Endothelial cell of umbilical vein (primary cell): ENCODE measurements at regions not wholly inside any gene's neighbourhood (a gene's known extent, or its start where the extent isn't known, plus 50 kb on each side); places are given as distances from the start of the nearest gene placed in this dataset.

Experiments
- BruUV-seq: library from RNA; stranded (reverse); fragments of 400-500 nt; replicated peaks from 2 replicates; lab custom pipeline; 2021; lab: Mats Ljungman, UMichigan
- CTCF ChIA-PET: fragments of 300-600, 350-600 bp; sonication (Branson Sonifier 250); formaldehyde crosslinking; loops from one replicate; lab custom pipeline; 2021; ENCODE audit warnings: antibody characterized with exemption, inconsistent platforms; lab: Charles Lee
- POLR2A ChIA-PET: fragments of 300-600, 350-600 bp; sonication (Branson Sonifier 250); formaldehyde crosslinking; loops from one replicate; lab custom pipeline; 2021; ENCODE audit warnings: antibody characterized with exemption, inconsistent platforms; lab: Charles Lee
- DNase-seq: peaks from one replicate; pipeline ENCODE4 v3.0.0-alpha.2; 2011; ENCODE audit warnings: low read depth, low spot score
- FAIRE-seq: peaks from 2 replicates; lab custom pipeline; 2011; peaks lifted over from hg19 to GRCh38; lab: Jason Lieb, UNC
- H2AFZ ChIP-seq: 2 replicates; pipeline ENCODE4 v1.6.0; 2012; ENCODE audit warnings: low read depth, low read length, control low read depth, inconsistent platforms
- H3K27ac ChIP-seq: 2 replicates; pipeline ENCODE4 v1.5.1; 2011; ENCODE audit warnings: low read depth, mild to moderate bottlenecking, control low read depth, low read length, moderate library complexity; ENCODE audit not compliant: insufficient read depth
- H3K27me3 ChIP-seq, 2 experiments: 2 replicates each; pipeline versions ENCODE4 v1.6.0 to v1.6.1; 2011; ENCODE audit warnings: low read length in 2 of 2, mixed read lengths in 1 of 2; ENCODE audit not compliant: control insufficient read depth in 2 of 2, insufficient read depth in 2 of 2
- H3K36me3 ChIP-seq, 2 experiments: 2 replicates in 1 of 2; 3 replicates in 1 of 2; pipeline ENCODE4 v1.5.1; 2011; ENCODE audit warnings: low read length in 2 of 2, mild to moderate bottlenecking in 1 of 2, moderate library complexity in 1 of 2; ENCODE audit not compliant: control insufficient read depth in 2 of 2, insufficient read depth in 2 of 2; ENCODE audit errors: extremely low read depth in 1 of 2
- H3K4me1 ChIP-seq: 3 replicates; pipeline ENCODE4 v1.5.1; 2011; ENCODE audit warnings: mild to moderate bottlenecking, low read length; ENCODE audit not compliant: control insufficient read depth, insufficient read depth; ENCODE audit errors: extremely low read depth
- H3K4me2 ChIP-seq: 2 replicates; pipeline ENCODE4 v1.6.1; 2011; ENCODE audit warnings: low read length, control low read depth, mixed read lengths; ENCODE audit not compliant: insufficient read depth
- H3K4me3 ChIP-seq, 3 experiments: fragments of 200-600 bp in 1 of 3; sonication (generic), shearing (Covaris generic) in 1 of 3; replicated peaks in 1 of 3; 2 replicates each; pipeline ENCODE4 v1.5.1; 2011 to 2016; ENCODE audit warnings: control low read depth in 3 of 3, low read length in 3 of 3, mild to moderate bottlenecking in 2 of 3, inconsistent platforms in 1 of 3, low read depth in 1 of 3, moderate library complexity in 1 of 3; ENCODE audit not compliant: insufficient read depth in 1 of 3
- H3K79me2 ChIP-seq: 2 replicates; pipeline ENCODE4 v1.6.0; 2012; ENCODE audit warnings: low read length, inconsistent platforms; ENCODE audit not compliant: control insufficient read depth, insufficient read depth
- H3K9ac ChIP-seq: replicated peaks from 2 replicates; pipeline ENCODE3; 2011; ENCODE audit warnings: low read length, control low read depth; ENCODE audit not compliant: insufficient read depth; ENCODE audit errors: extremely low read depth
- H3K9me1 ChIP-seq: replicated peaks from 3 replicates; pipeline ENCODE4 v1.6.0; 2011; ENCODE audit warnings: mild to moderate bottlenecking, low read length; ENCODE audit not compliant: control insufficient read depth, insufficient read depth; ENCODE audit errors: extremely low read depth
- H3K9me3 ChIP-seq: replicated peaks from 2 replicates; pipeline ENCODE4 v1.5.1; 2012; ENCODE audit warnings: low read length, inconsistent platforms; ENCODE audit not compliant: control insufficient read depth, insufficient read depth
- H4K20me1 ChIP-seq: replicated peaks from 2 replicates; pipeline ENCODE3; 2011; ENCODE audit warnings: mild to moderate bottlenecking, low read length; ENCODE audit not compliant: control insufficient read depth, insufficient read depth; ENCODE audit errors: extremely low read depth
- CTCF ChIP-seq, 2 donors: IDR thresholded peaks; 1 replicate in 1 of 2; 2 replicates in 1 of 2; pipeline ENCODE4 v1.5.1; 2011; ENCODE audit warnings: low read length in 2 of 2, mild to moderate bottlenecking in 2 of 2, moderate library complexity in 2 of 2, control low read depth in 1 of 2, inconsistent platforms in 1 of 2, low read depth in 1 of 2; ENCODE audit not compliant: insufficient read depth in 1 of 2; ENCODE audit errors: extremely low read depth in 1 of 2
- EZH2 ChIP-seq: IDR thresholded peaks from 2 replicates; pipeline ENCODE4 v1.6.1; 2012; ENCODE audit warnings: borderline replicate concordance, low read depth, mild to moderate bottlenecking, moderate library complexity, low read length, inconsistent platforms; ENCODE audit not compliant: severe bottlenecking
- FOS ChIP-seq: IDR thresholded peaks from 2 replicates; pipeline ENCODE4 v1.6.1; 2011; ENCODE audit warnings: mild to moderate bottlenecking, low read length, moderate library complexity, borderline replicate concordance; ENCODE audit not compliant: insufficient read depth
- GATA2 ChIP-seq: IDR thresholded peaks from 2 replicates; pipeline ENCODE4 v1.7.0; 2011; ENCODE audit warnings: low read depth, mild to moderate bottlenecking, moderate library complexity, mixed read lengths, low read length; ENCODE audit not compliant: insufficient read length, insufficient read depth
- JUN ChIP-seq: IDR thresholded peaks from 2 replicates; pipeline ENCODE4 v1.6.1; 2011; ENCODE audit warnings: borderline replicate concordance, low read depth; ENCODE audit not compliant: insufficient read length, insufficient read depth
- MAX ChIP-seq: IDR thresholded peaks from 2 replicates; pipeline ENCODE4 v1.6.1; 2011; ENCODE audit not compliant: insufficient read depth, insufficient read length
- MYC ChIP-seq: IDR thresholded peaks from one replicate; pipeline ENCODE4 v1.6.1; 2011; ENCODE audit warnings: mild to moderate bottlenecking, low read depth, low read length
- POLR2A ChIP-seq: IDR thresholded peaks from 2 replicates; pipeline ENCODE4 v1.6.1; 2012; ENCODE audit warnings: low read depth, mild to moderate bottlenecking, control low read depth, low read length
- POLR2AphosphoS5 ChIP-seq: IDR thresholded peaks from 2 replicates; pipeline ENCODE4 v1.6.1; 2012; ENCODE audit warnings: low read depth, mild to moderate bottlenecking, control low read depth, low read length, moderate library complexity; ENCODE audit not compliant: insufficient read depth
- dilution Hi-C: fragments of 300-500 bp; cut with MboI; formaldehyde crosslinking; loops from one replicate; pipeline ENCODE4 v1.15.0; 2019; ENCODE audit warnings: low sequenced_read_pairs; ENCODE audit not compliant: extremely low pct_ligation_motif_present
- intact Hi-C: fragments of 100-400 bp; cut with micrococcal nuclease; formaldehyde crosslinking; loops from one replicate; pipeline ENCODE4 v1.10.0; 2022

- dilution Hi-C loops (no loop called here), intact Hi-C loops (no loop called here)
- Histone ChIP-seq H3K9me1 (no peaks in the 10 kb centered on the region), H3K27ac (no peak overlapping the region), H4K20me1 (no peaks in the 10 kb centered on the region), H3K4me3 (no peak overlapping the region), H2AFZ (no peak overlapping the region), H3K4me2 (no peak overlapping the region), H3K4me1 (no peaks in the 10 kb centered on the region), H3K9ac (no peak overlapping the region), H3K36me3 (no peaks in the 10 kb centered on the region), H3K27me3 (no peaks in the 10 kb centered on the region), H3K79me2 (no peaks in the 10 kb centered on the region), H3K9me3 (no peaks in the 10 kb centered on the region)
- ChIA-PET POLR2A (interaction anchor here (0.7 kb wide), 1 partner anchor 1374 kb away, joined by 9 read pairs; no protein-coding TSS in a partner anchor), CTCF (interaction anchor here (0.8 kb wide), 1 partner anchor 274 kb away, joined by 8 read pairs; no protein-coding TSS in a partner anchor)
- DNase-seq (no peak), FAIRE-seq (no peak)
- BruUV-seq, result no TSS peak
- no peak for TF ChIP-seq MYC
- no peak for TF ChIP-seq GATA2
- no peak for TF ChIP-seq CTCF (IDR thresholded peaks at IDR 0.05; ENCODE audit: extremely low read depth in 1 of 2, insufficient read depth in 1 of 2, low read depth in 1 of 2, low read length in 2 of 2)
- TF ChIP-seq MAX, result no peak
- TF ChIP-seq FOS, result no peak
- no peak for TF ChIP-seq POLR2AphosphoS5
- no peak for TF ChIP-seq EZH2
- TF ChIP-seq JUN, result no peak
- no peak for TF ChIP-seq POLR2A
These were observed 258.9 kb upstream of the PROX1 start for GRCh38 chr1:213728593-213729536.
